ENCODE measurements at regions not wholly inside any gene's neighbourhood (a gene's known extent, or its start where the extent isn't known, plus 50 kb on each side); places are given as distances from the start of the nearest gene placed in this dataset.

- DNase-seq (ENCODE audit: low spot score in 2 of 2) = no peak
- Histone ChIP-seq H3K4me1 (no peaks in the 10 kb centered on the region), H3K36me3 (no peaks in the 10 kb centered on the region), H3K27me3 (no peaks in the 10 kb centered on the region), H3K9me3 (no peaks in the 10 kb centered on the region), H3K27ac (no peak overlapping the region), H3K4me3 (no peak overlapping the region)
- no peak for TF ChIP-seq CTCF (IDR thresholded peaks at IDR 0.05)
- intact Hi-C loops (cut with DNase I) = no loop called here
These were observed 124.0 kb upstream of the RCN1 start for GRCh38 chr11:31966846-31967245.

DNA sequence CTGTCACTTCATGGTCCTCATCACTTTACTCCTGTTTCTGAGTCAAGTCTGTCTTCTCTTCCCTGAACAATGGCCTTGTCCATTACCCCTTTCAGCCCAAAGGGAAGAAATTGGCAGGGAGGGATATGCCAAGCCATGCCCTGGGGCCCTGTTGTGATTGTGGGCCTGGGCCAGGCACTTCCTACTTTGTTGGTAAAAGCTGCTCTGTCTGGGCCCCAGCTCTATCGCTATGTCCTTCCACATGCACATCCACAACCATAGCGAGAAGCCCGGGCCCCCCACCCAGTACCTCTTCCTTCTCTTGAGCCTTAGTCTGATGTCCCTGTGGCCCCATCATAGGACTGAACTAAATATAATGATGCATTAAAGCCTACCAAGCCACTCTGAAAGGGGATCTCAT, 126.7 kb upstream of the RCN1 start:
- H3K9me3 ChIP-seq = no peaks in the 10 kb centered on the region
- TF ChIP-seq CTCF (IDR thresholded peaks at IDR 0.05) = no peak
- H3K27me3 ChIP-seq = no peaks in the 10 kb centered on the region
- H3K27ac ChIP-seq = no peak overlapping the region
- H3K4me1 ChIP-seq = no peaks in the 10 kb centered on the region
- no peaks in the 10 kb centered on the region for H3K36me3 ChIP-seq
- intact Hi-C loops (cut with DNase I) = no loop called here
- no peak for DNase-seq (ENCODE audit: low spot score in 2 of 2)
- H3K4me3 ChIP-seq = no peak overlapping the region

DNA sequence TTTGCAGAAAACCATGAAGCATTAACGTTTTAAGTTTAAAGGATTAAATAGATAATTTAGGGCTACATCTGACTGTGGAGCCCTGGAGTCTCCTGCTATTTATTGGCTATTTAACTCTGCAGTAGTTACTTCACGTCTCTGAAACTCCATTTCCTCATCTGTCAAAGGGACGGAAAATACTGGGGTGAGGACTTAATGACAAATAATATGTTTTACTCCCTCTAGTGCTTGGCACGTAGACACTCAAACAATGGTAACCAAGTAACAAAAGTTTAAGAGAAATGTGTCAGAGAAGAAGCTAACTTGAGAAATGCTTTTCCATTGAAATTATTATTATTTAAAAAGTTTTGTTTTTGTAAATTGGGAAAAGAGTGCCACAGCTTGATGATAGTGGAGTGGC, 130.7 kb upstream of the RCN1 start:
- Histone ChIP-seq H3K27me3 (no peaks in the 10 kb centered on the region), H3K4me3 (no peak overlapping the region), H3K36me3 (no peaks in the 10 kb centered on the region), H3K27ac (no peak overlapping the region), H3K4me1 (no peaks in the 10 kb centered on the region), H3K9me3 (no peaks in the 10 kb centered on the region)
- intact Hi-C loops (cut with DNase I) = no loop called here
- no peak for DNase-seq (ENCODE audit: low spot score in 2 of 2)
- no peak for TF ChIP-seq CTCF (IDR thresholded peaks at IDR 0.05)

DNA sequence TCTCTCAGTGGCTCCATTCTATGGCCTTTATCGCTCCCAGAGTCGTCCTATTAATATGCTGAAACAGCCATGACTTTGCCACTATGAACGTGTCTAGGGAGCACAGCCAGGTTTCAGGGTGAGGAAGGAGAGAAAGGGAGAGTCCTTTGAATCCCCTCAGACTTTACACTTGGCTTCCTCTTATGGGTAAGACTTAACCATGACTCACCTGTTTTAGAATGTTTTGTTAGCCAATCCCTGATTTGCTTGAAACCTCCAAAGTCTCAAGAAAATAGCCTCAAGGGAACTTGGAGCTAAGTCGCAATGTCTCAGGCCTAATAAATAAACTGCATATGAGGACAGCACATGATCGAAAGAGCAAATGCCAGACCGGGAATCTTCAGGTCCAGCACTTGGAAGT, 131.2 kb upstream of the RCN1 start:
- Histone ChIP-seq H3K9me3 (no peaks in the 10 kb centered on the region), H3K36me3 (no peaks in the 10 kb centered on the region), H3K27ac (no peak overlapping the region), H3K27me3 (no peaks in the 10 kb centered on the region), H3K4me3 (no peak overlapping the region), H3K4me1 (no peaks in the 10 kb centered on the region)
- intact Hi-C loops (cut with DNase I) = no loop called here
- no peak for TF ChIP-seq CTCF (IDR thresholded peaks at IDR 0.05)
- DNase-seq (ENCODE audit: low spot score in 2 of 2) = no peak

- peak; percentile 25 to 45 (median 26) for TF ChIP-seq CTCF (IDR thresholded peaks at IDR 0.05)
These were observed 132.7 kb upstream of the RCN1 start for GRCh38 chr11:31958076-31958735.

GRCh38 chr11:31957674-31958073, 133.2 kb upstream of the RCN1 start:
- intact Hi-C loops (cut with DNase I) = no loop called here
- no peak for TF ChIP-seq CTCF (IDR thresholded peaks at IDR 0.05)

More at GRCh38 chr11:31958076-31958735, 132.7 kb upstream of the RCN1 start:
- H3K27me3 ChIP-seq = no peaks in the 10 kb centered on the region
- H3K36me3 ChIP-seq = no peaks in the 10 kb centered on the region
- DNase-seq (ENCODE audit: low spot score in 2 of 2) = no peak
- H3K4me1 ChIP-seq = no peaks in the 10 kb centered on the region
- H3K4me3 ChIP-seq = no peak overlapping the region
- no peaks in the 10 kb centered on the region for H3K9me3 ChIP-seq
- intact Hi-C loops (cut with DNase I) = no loop called here
- H3K27ac ChIP-seq = no peak overlapping the region

More at GRCh38 chr11:31957674-31958073, 133.2 kb upstream of the RCN1 start:
- no peaks in the 10 kb centered on the region for H3K27me3 ChIP-seq
- H3K27ac ChIP-seq = no peak overlapping the region
- H3K4me1 ChIP-seq = no peaks in the 10 kb centered on the region
- H3K36me3 ChIP-seq = no peaks in the 10 kb centered on the region
- no peak overlapping the region for H3K4me3 ChIP-seq
- H3K9me3 ChIP-seq = no peaks in the 10 kb centered on the region
- DNase-seq (ENCODE audit: low spot score in 2 of 2) = no peak

Measured in ascending aorta (tissue), 2 donors.